ENCODE measurements at regions not wholly inside any gene's neighbourhood (a gene's known extent, or its start where the extent isn't known, plus 50 kb on each side); places are given as distances from the start of the nearest gene placed in this dataset.

GRCh38 chr13:21318891-21319532 lies 140.1 kb downstream of the ZDHHC20 start:
- peak in 1 of 3 donors; percentile 15 for DNase-seq

- DNase-seq: no peak
Measured at GRCh38 chr13:21319869-21320641, 139.0 kb downstream of the ZDHHC20 start.

GRCh38 chr13:21320642-21321034 lies 138.5 kb downstream of the ZDHHC20 start:
- DNase-seq: no peak

GRCh38 chr13:21321269-21321668 lies 137.8 kb downstream of the ZDHHC20 start:
- DNase-seq: no peak

- DNase-seq: no peak
Measured at GRCh38 chr13:21322327-21322965, 136.7 kb downstream of the ZDHHC20 start.

Measured in muscle of back (tissue), 3 donors.